GM12878 (cell line): ENCODE measurements at regions not wholly inside any gene's neighbourhood (a gene's known extent, or its start where the extent isn't known, plus 50 kb on each side); places are given as distances from the start of the nearest gene placed in this dataset.

Source experiments
- ATAC-seq: fragments of 200-7000 bp; cut with Tn5 transposase; 3 replicates; pipeline ENCODE4 v1.9.1; 2020; ENCODE audit warnings: mild to moderate bottlenecking, moderate library complexity
- BruUV-seq: library from RNA; stranded (reverse); fragments of 400-500 nt; replicated peaks from 2 replicates; lab custom pipeline; 2021; lab: Mats Ljungman, UMichigan
- CTCF ChIA-PET: fragments of 300-600 bp; sonication (Branson Sonifier 250); formaldehyde crosslinking; extraction: SDS; loops from one replicate; lab custom pipeline; 2021; ENCODE audit warnings: inconsistent platforms; lab: Yijun Ruan, JAX
- POLR2A ChIA-PET: fragments of 350-600 bp; formaldehyde crosslinking; extraction: SDS; loops from one replicate; lab custom pipeline; 2021; ENCODE audit warnings: inconsistent platforms; lab: Charles Lee
- RAD21 ChIA-PET: fragments of 300-600 bp; sonication (Branson Sonifier 250); formaldehyde crosslinking; loops from one replicate; lab custom pipeline; 2023; ENCODE audit warnings: antibody characterized with exemption; ENCODE audit not compliant: unreplicated experiment; lab: Charles Lee
- SMC1A ChIA-PET: fragments of 300-600 bp; sonication (Branson Sonifier 250); formaldehyde crosslinking; loops from one replicate; lab custom pipeline; 2023; ENCODE audit not compliant: unreplicated experiment, uncharacterized antibody; lab: Charles Lee
- DNase-seq: peaks from one replicate; pipeline ENCODE4 v3.0.0-alpha.2; 2011; ENCODE audit warnings: low read depth, low spot score
- FAIRE-seq: peaks from 3 replicates; lab custom pipeline; 2011; peaks lifted over from hg19 to GRCh38; lab: Jason Lieb, UNC
- H2AFZ ChIP-seq: 2 replicates; pipeline ENCODE4 v1.6.0; 2011; ENCODE audit warnings: low read depth, low read length, control low read depth; ENCODE audit not compliant: control insufficient read depth
- H3K27ac ChIP-seq: 2 replicates; pipeline ENCODE4 v1.5.1; 2011; ENCODE audit warnings: control low read depth; ENCODE audit not compliant: control insufficient read depth, insufficient read depth
- H3K27me3 ChIP-seq, 2 experiments: replicated peaks in 1 of 2; 2 replicates each; pipeline versions ENCODE4 v1.6.0 to v1.6.1; 2011; ENCODE audit warnings: low read length in 1 of 2; ENCODE audit not compliant: control insufficient read depth in 2 of 2, insufficient read depth in 2 of 2
- H3K36me3 ChIP-seq, 2 experiments: 2 replicates each; pipeline ENCODE4 v1.5.1; 2011; ENCODE audit warnings: low read length in 1 of 2; ENCODE audit not compliant: control insufficient read depth in 2 of 2, insufficient read depth in 2 of 2
- H3K4me1 ChIP-seq: 2 replicates; pipeline ENCODE4 v1.6.1; 2011; ENCODE audit warnings: mild to moderate bottlenecking, low read length, moderate library complexity, mixed read lengths; ENCODE audit not compliant: control insufficient read depth, insufficient read depth
- H3K4me2 ChIP-seq: 2 replicates; pipeline ENCODE4 v1.6.0; 2011; ENCODE audit warnings: control low read depth; ENCODE audit not compliant: control insufficient read depth, insufficient read depth
- H3K4me3 ChIP-seq: fragments of 200-600 bp; sonication (generic); 2 replicates; pipeline ENCODE4 v1.5.1; 2016
- H3K79me2 ChIP-seq: 2 replicates; pipeline ENCODE4 v1.6.0; 2011; ENCODE audit warnings: low read length; ENCODE audit not compliant: control insufficient read depth, insufficient read depth
- H3K9ac ChIP-seq: 2 replicates; pipeline ENCODE4 v1.8.0; 2011; ENCODE audit warnings: low read length, control low read depth, mixed read lengths; ENCODE audit not compliant: control insufficient read depth, insufficient read depth
- H3K9me3 ChIP-seq: replicated peaks from 3 replicates; pipeline ENCODE4 v1.5.1; 2011; ENCODE audit warnings: mild to moderate bottlenecking, low read length; ENCODE audit not compliant: control insufficient read depth, insufficient read depth
- H4K20me1 ChIP-seq: 2 replicates; pipeline ENCODE4 v1.6.0; 2011; ENCODE audit not compliant: control insufficient read depth, insufficient read depth
- ATF7 ChIP-seq: fragments of 450-650 bp; IDR thresholded peaks from 2 replicates; pipeline ENCODE4 v1.6.1; 2016; ENCODE audit warnings: low read depth, mild to moderate bottlenecking
- BMI1 ChIP-seq: fragments of 450-650 bp; IDR thresholded peaks from 2 replicates; pipeline ENCODE4 v1.6.1; 2016; ENCODE audit warnings: mild to moderate bottlenecking, moderate library complexity, borderline replicate concordance
- CEBPZ ChIP-seq: fragments of 150-350 bp; IDR thresholded peaks from 2 replicates; pipeline ENCODE4 v1.6.1; 2016; ENCODE audit warnings: low read depth, low read length
- CHD2 ChIP-seq: IDR thresholded peaks from 2 replicates; pipeline ENCODE4 v1.6.1; 2011; ENCODE audit warnings: low read depth, low read length, improper control_type of control experiment, borderline replicate concordance
- EED ChIP-seq: sonication (generic); IDR thresholded peaks from 2 replicates; pipeline ENCODE4 v1.6.1; 2016; ENCODE audit warnings: antibody characterized with exemption, low read depth
- EGR1 ChIP-seq, 2 experiments: IDR thresholded peaks; 1 replicate in 1 of 2; 2 replicates in 1 of 2; pipeline ENCODE4 v1.6.1; 2011 to 2012; ENCODE audit warnings: low read depth in 2 of 2, low read length in 2 of 2, borderline replicate concordance in 1 of 2, mild to moderate bottlenecking in 1 of 2, moderate library complexity in 1 of 2
- FOXK2 ChIP-seq: fragments of 450-650 bp; IDR thresholded peaks from 2 replicates; pipeline ENCODE4 v1.6.1; 2017; ENCODE audit warnings: mild to moderate bottlenecking, moderate library complexity
- JUND ChIP-seq: IDR thresholded peaks from 2 replicates; pipeline ENCODE4 v1.6.1; 2012; ENCODE audit warnings: low read depth, mild to moderate bottlenecking, low read length, improper control_type of control experiment, moderate library complexity
- KDM1A ChIP-seq: fragments of 200-600 bp; sonication (generic); IDR thresholded peaks from 2 replicates; pipeline ENCODE4 v1.6.1; 2016; ENCODE audit warnings: borderline replicate concordance
- MXI1 ChIP-seq: fragments of 150-350 bp; IDR thresholded peaks from 2 replicates; pipeline ENCODE4 v1.6.1; 2011; ENCODE audit warnings: low read depth, mild to moderate bottlenecking, inconsistent platforms, low read length, improper control_type of control experiment
- PAX5 ChIP-seq: IDR thresholded peaks from 2 replicates; pipeline ENCODE4 v1.6.1; 2011; ENCODE audit warnings: low read depth, low read length, borderline replicate concordance
- RAD21 ChIP-seq: IDR thresholded peaks from 2 replicates; pipeline ENCODE4 v1.6.1; 2011; ENCODE audit warnings: mild to moderate bottlenecking, low read depth, low read length, moderate library complexity; ENCODE audit not compliant: insufficient read depth
- SMAD5 ChIP-seq: IDR thresholded peaks from 2 replicates; pipeline ENCODE4 v1.6.1; 2016; ENCODE audit warnings: antibody characterized with exemption, low read depth
- SREBF2 ChIP-seq: IDR thresholded peaks from 2 replicates; pipeline ENCODE4 v1.6.1; 2012; ENCODE audit warnings: mild to moderate bottlenecking, low read length
- WGBS: methylation state at CpG from one replicate; pipeline ENCODE4 v1.1.6; 2016; ENCODE audit warnings: low lambda C conversion rate; ENCODE audit not compliant: insufficient replicate concordance, insufficient coverage; ENCODE audit errors: missing lambda C conversion rate; 5-methylcytosine and 5-hydroxymethylcytosine counted together
- in situ Hi-C: fragments of 300-500 bp; cut with MboI; formaldehyde crosslinking; loops from 9 replicates; pipeline ENCODE4 v1.14.3; 2018; ENCODE audit warnings: mixed read lengths
- intact Hi-C: fragments of 100-400 bp; cut with micrococcal nuclease; formaldehyde crosslinking; loops from one replicate; pipeline ENCODE4 v1.14.2; 2022; ENCODE audit not compliant: unreplicated experiment
- TF ChIP-seq, protein P1 (sequence below): fragments of 150-350 bp; IDR thresholded peaks from 2 replicates; pipeline ENCODE4 v1.6.1; 2014; ENCODE audit warnings: mild to moderate bottlenecking, low read depth, low read length

- SMC1A ChIA-PET: no interaction called here
- Histone ChIP-seq H3K9ac (no peak overlapping the region), H3K27ac (no peak overlapping the region), H3K79me2 (no peaks in the 10 kb centered on the region), H3K27me3 (no peaks in the 10 kb centered on the region; a peak in 1 of 4 replicates), H2AFZ (no peak overlapping the region), H3K9me3 (no peaks in the 10 kb centered on the region), H3K4me1 (no peaks in the 10 kb centered on the region), H3K36me3 (no peaks in the 10 kb centered on the region), H3K4me3 (no peak overlapping the region), H3K4me2 (no peak overlapping the region), H4K20me1 (no peaks in the 10 kb centered on the region)
- RAD21 ChIA-PET: no interaction called here
- no TSS peak for BruUV-seq
- ATAC-seq: no peak
- DNase-seq: no peak
- intact Hi-C loops (no loop called here), in situ Hi-C loops (no loop called here)
- POLR2A ChIA-PET: no interaction called here
- CTCF ChIA-PET: no interaction called here
- no peak for TF ChIP-seq SMAD5
- FAIRE-seq: no peak
- 0% methylated on average over 1 of the region's 1 CpG for WGBS
Measured at GRCh38 chr1:60146884-60147283, 73.3 kb upstream of the C1orf87 start.

DNA sequence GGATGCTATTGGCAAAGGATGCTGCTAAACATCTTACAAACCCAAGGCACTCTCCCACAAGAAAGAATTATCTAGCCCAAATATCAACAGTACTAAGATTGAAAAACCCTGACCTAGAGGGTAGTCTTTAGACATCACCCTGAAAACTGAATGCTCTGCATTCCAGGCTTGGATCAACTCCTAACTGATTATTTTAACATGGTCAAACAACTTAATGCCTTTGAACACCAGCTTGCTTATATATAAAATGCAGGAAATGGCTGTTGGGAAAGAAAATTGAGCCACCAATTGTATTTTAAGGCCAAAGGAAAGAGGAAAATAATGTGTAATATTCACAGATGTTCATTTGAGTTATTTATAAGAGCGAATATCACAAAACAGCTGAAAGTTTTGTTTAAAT lies 72.2 kb upstream of the C1orf87 start:
- ChIA-PET CTCF (interaction anchor here (1.3 kb wide), 1 partner anchor 11 kb away, joined by 4 read pairs; no protein-coding TSS in a partner anchor), POLR2A (no interaction called here), SMC1A (no interaction called here), RAD21 (no interaction called here)
- H3K36me3 ChIP-seq: no peaks in the 10 kb centered on the region
- 4% methylated on average over 1 of the region's 1 CpG for WGBS
- H2AFZ ChIP-seq: no peak overlapping the region
- H3K9ac ChIP-seq: no peak overlapping the region
- no peak overlapping the region for H3K4me3 ChIP-seq
- no TSS peak for BruUV-seq
- H3K4me2 ChIP-seq: no peak overlapping the region
- ATAC-seq: no peak
- H3K27ac ChIP-seq: no peak overlapping the region
- in situ Hi-C loops: no loop called here
- no peak for DNase-seq
- intact Hi-C loops: no loop called here
- H4K20me1 ChIP-seq: no peaks in the 10 kb centered on the region
- H3K4me1 ChIP-seq: no peaks in the 10 kb centered on the region
- H3K27me3 ChIP-seq: no peaks in the 10 kb centered on the region; a peak in 1 of 4 replicates
- no peaks in the 10 kb centered on the region for H3K9me3 ChIP-seq
- no peak for FAIRE-seq
- H3K79me2 ChIP-seq: no peaks in the 10 kb centered on the region
- TF ChIP-seq FOXK2 (no peak), EGR1 (IDR thresholded peaks at IDR 0.05; ENCODE audit: borderline replicate concordance in 1 of 2, low read depth in 2 of 2, low read length in 2 of 2) (no peak), BMI1 (no peak), RAD21 (no peak), EED (no peak), MXI1 (no peak), SREBF2 (no peak), CHD2 (no peak), JUND (no peak), KDM1A (no peak), PAX5 (no peak), CEBPZ (no peak), ATF7 (no peak)
- TF ChIP-seq, protein P1, sequence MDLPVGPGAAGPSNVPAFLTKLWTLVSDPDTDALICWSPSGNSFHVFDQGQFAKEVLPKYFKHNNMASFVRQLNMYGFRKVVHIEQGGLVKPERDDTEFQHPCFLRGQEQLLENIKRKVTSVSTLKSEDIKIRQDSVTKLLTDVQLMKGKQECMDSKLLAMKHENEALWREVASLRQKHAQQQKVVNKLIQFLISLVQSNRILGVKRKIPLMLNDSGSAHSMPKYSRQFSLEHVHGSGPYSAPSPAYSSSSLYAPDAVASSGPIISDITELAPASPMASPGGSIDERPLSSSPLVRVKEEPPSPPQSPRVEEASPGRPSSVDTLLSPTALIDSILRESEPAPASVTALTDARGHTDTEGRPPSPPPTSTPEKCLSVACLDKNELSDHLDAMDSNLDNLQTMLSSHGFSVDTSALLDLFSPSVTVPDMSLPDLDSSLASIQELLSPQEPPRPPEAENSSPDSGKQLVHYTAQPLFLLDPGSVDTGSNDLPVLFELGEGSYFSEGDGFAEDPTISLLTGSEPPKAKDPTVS: no peak
